ENCODE measurements at regions not wholly inside any gene's neighbourhood (a gene's known extent, or its start where the extent isn't known, plus 50 kb on each side); places are given as distances from the start of the nearest gene placed in this dataset.

DNA sequence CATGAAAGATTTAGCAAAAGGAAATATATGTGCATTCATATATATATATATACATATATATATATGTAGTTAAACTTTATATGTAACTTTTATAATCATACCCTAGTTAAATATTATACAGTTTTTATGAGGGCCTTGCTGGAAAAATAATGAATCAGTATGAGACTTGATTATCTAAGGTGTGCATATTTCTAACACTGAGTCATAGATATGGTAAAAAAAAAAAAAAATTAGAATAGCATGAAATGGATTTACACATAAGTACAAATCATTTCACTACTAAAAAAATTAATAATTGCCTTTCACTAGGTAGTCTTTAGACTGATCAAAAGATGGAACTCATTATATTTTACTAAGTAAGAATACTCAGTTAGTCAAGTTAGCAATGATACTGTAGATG is 51.3 kb upstream of the DST start:
- ChIA-PET CTCF (no interaction called here), POLR2A (no interaction called here)
- DNase-seq (no peak), ATAC-seq (ENCODE audit: low read depth) (no peak)
- Mint-ChIP-seq H3K27ac (no peak overlapping the region), H3K27me3 (no peaks in the 10 kb centered on the region), H3K9me3 (no peaks in the 10 kb centered on the region), H3K4me1 (no peaks in the 10 kb centered on the region), H3K4me3 (no peak overlapping the region), H3K36me3 (ENCODE audit: low read depth) (no peaks in the 10 kb centered on the region)
- intact Hi-C loops (cut with micrococcal nuclease): no loop called here
- no peak for TF ChIP-seq CTCF (IDR thresholded peaks at IDR 0.05)

DNA sequence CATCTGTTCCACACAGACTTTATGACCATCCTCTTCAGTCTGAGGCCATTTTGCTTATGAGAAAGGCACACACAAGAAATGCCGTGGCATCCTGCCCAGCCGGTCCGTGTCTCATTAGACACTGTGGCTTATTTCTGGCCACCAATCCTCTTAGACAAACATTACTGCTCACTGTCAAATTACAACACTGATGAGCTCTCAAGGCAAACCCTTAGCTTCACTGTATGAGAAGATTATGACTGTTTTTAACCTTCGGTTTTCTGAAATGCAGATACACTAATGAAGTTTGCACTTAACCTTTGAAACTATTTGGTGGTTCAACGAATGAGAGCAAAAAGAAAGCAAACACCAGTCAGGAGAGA is 50.5 kb upstream of the DST start:
- ChIA-PET POLR2A (no interaction called here), CTCF (no interaction called here)
- Mint-ChIP-seq H3K36me3 (ENCODE audit: low read depth) (no peaks in the 10 kb centered on the region), H3K9me3 (no peaks in the 10 kb centered on the region), H3K4me1 (no peaks in the 10 kb centered on the region), H3K27ac (no peak overlapping the region), H3K27me3 (no peaks in the 10 kb centered on the region), H3K4me3 (no peak overlapping the region)
- DNase-seq (no peak), ATAC-seq (ENCODE audit: low read depth) (no peak)
- intact Hi-C loops (cut with micrococcal nuclease): no loop called here
- TF ChIP-seq CTCF (IDR thresholded peaks at IDR 0.05): no peak

DNA sequence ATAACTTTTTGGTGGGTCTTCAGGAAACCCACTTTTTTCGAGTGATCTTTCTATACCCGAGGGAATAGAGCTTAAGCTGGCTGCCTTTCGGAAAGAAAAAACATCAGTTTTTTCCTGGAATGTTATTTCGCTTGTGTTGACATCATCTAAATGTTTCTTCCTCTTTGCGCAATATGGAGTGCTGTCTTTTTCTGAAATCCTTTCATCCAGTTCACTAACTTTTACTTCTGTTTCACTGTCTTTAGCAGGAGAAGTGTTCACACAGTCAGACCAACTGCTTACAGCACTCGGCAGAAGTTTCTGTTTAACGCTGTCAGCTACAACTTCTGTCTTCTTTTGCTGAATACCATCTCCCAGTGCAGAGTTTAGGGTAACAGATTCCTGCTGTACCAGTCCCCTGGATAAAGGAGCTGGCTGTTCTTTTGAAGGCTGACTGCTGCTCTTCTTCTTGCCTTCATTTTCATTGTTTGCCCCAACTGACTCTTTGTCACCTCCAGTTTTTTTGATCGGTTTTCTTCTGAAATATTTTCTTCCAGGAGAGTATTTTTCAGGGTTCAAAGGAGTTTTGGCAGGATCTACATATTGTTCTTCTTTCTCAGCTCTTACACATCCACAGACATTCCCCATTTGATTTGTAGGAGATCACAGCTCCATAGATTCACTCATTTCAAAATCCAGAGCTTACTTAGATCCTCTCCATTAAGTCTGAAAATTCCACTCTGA is 50.0 kb upstream of the DST start:
- Mint-ChIP-seq H3K4me1 (no peaks in the 10 kb centered on the region), H3K36me3 (ENCODE audit: low read depth) (no peaks in the 10 kb centered on the region), H3K27me3 (no peaks in the 10 kb centered on the region), H3K4me3 (no peak overlapping the region), H3K9me3 (no peaks in the 10 kb centered on the region), H3K27ac (no peak overlapping the region)
- intact Hi-C loops (cut with micrococcal nuclease): no loop called here
- TF ChIP-seq CTCF (IDR thresholded peaks at IDR 0.05): no peak
- ATAC-seq (ENCODE audit: low read depth): no peak
- no peak for DNase-seq
- ChIA-PET CTCF (no interaction called here), POLR2A (no interaction called here)
